Peyer's patch (tissue), 4 donors: ENCODE measurements at regions not wholly inside any gene's neighbourhood (a gene's known extent, or its start where the extent isn't known, plus 50 kb on each side); places are given as distances from the start of the nearest gene placed in this dataset.

Experiments used
- DNase-seq, 3 donors: peaks; one replicate each; pipeline ENCODE4 v3.0.0-alpha.2; 2017 to 2019
- H3K27ac ChIP-seq, 4 donors: fragments of 200-600 bp; sonication (generic); one replicate each; pipeline ENCODE4 v1.5.1; 2016 to 2019
- H3K27me3 ChIP-seq, 2 donors: fragments of 200-600 bp; sonication (generic); one replicate each; pipeline ENCODE4 v1.5.1; 2019
- H3K36me3 ChIP-seq, 3 donors: fragments of 200-600 bp; sonication (generic); one replicate each; pipeline ENCODE4 v1.5.1; 2016 to 2019
- H3K4me1 ChIP-seq, 4 donors: fragments of 200-600 bp; sonication (generic); one replicate each; pipeline ENCODE4 v1.5.1; 2016 to 2019
- H3K4me3 ChIP-seq, 4 donors: fragments of 200-600 bp; sonication (generic); 1 replicate in 3 of 4; 2 replicates in 1 of 4; pipeline ENCODE4 v1.5.1; 2016 to 2019; ENCODE audit warnings: mild to moderate bottlenecking in 1 of 4
- H3K9me3 ChIP-seq, 4 donors: fragments of 200-600 bp; sonication (generic); one replicate each; pipeline ENCODE4 v1.5.1; 2016 to 2019; ENCODE audit warnings: mild to moderate bottlenecking in 1 of 4
- POLR2A ChIP-seq, 2 donors: fragments of 450-650 bp; IDR thresholded peaks; one replicate each; pipeline ENCODE4 v1.5.1; 2017; ENCODE audit warnings: antibody characterized with exemption in 2 of 2, mild to moderate bottlenecking in 2 of 2, moderate library complexity in 2 of 2
- TF ChIP-seq, protein P1 (sequence below), 6 experiments: fragments of 450-650 bp in 4 of 6; fragments of 200-600 bp in 2 of 6; sonication (generic) in 1 of 6; IDR thresholded peaks; one replicate each; pipeline ENCODE4 v1.5.1; 2017 to 2019; ENCODE audit warnings: antibody characterized with exemption in 6 of 6, mild to moderate bottlenecking in 3 of 6, moderate library complexity in 1 of 6

DNA sequence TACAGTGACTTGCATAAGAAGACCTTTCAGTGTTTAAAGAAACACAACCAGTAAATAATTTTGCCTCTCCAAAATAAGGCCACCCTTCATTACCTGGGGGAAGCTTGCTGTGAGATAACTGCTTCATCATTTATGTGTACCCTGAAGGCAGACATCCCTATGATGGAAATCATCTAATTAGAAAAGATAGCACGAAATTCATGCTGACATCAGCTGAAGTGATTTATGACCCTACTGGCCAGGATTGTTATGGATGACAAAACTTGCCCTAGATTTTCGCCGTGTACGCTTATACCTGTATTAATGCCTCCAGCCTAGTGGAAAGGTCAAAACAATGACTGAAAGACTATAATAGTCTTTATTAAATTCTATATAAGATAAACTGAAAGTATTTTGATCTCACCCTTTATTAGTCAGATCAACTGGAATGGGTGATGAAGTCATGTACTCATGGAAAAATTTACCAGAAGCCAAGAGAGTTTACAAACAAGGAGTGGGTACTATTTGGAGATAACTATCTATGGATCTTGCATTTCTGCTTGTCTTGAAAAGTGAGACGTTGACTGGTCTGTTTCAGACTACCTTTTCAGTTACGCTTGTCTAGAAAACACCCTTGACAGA, 114.2 kb downstream of the PPP1R3A start:
- H3K4me1 ChIP-seq: no peaks in the 10 kb centered on the region
- no peak overlapping the region for H3K4me3 ChIP-seq
- no peak overlapping the region for H3K27ac ChIP-seq
- H3K27me3 ChIP-seq: no peaks in the 10 kb centered on the region
- TF ChIP-seq, protein P1, sequence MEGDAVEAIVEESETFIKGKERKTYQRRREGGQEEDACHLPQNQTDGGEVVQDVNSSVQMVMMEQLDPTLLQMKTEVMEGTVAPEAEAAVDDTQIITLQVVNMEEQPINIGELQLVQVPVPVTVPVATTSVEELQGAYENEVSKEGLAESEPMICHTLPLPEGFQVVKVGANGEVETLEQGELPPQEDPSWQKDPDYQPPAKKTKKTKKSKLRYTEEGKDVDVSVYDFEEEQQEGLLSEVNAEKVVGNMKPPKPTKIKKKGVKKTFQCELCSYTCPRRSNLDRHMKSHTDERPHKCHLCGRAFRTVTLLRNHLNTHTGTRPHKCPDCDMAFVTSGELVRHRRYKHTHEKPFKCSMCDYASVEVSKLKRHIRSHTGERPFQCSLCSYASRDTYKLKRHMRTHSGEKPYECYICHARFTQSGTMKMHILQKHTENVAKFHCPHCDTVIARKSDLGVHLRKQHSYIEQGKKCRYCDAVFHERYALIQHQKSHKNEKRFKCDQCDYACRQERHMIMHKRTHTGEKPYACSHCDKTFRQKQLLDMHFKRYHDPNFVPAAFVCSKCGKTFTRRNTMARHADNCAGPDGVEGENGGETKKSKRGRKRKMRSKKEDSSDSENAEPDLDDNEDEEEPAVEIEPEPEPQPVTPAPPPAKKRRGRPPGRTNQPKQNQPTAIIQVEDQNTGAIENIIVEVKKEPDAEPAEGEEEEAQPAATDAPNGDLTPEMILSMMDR (IDR thresholded peaks at IDR 0.05): no peak
- no peak for TF ChIP-seq POLR2A (IDR thresholded peaks at IDR 0.05)
- no peaks in the 10 kb centered on the region for H3K36me3 ChIP-seq
- H3K9me3 ChIP-seq: no peaks in the 10 kb centered on the region
- no peak for DNase-seq

DNA sequence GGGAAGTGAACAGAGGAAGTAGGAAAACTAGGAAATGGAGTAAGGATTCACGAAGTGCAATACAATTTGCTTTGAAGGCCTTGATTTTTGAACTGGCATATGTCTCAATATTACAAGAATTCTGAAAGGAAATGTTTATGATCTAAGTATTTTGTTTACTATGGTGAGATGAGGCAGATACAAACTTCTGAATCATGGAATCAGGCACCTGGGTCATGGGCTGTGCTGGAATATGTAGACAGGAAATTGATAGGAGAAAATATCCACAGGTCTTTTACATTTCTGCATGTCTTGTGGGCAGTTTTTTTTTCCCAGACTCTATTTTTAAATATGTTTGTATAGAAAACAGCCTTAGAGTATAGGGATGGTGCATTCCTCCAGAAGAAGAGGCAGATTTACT, 117.1 kb downstream of the PPP1R3A start:
- TF ChIP-seq POLR2A (IDR thresholded peaks at IDR 0.05): no peak
- TF ChIP-seq, protein P1 (IDR thresholded peaks at IDR 0.05): no peak
- Histone ChIP-seq H3K4me3 (no peak overlapping the region), H3K36me3 (no peaks in the 10 kb centered on the region), H3K27ac (no peak overlapping the region), H3K27me3 (no peaks in the 10 kb centered on the region), H3K4me1 (no peaks in the 10 kb centered on the region), H3K9me3 (no peaks in the 10 kb centered on the region)
- DNase-seq: no peak

DNA sequence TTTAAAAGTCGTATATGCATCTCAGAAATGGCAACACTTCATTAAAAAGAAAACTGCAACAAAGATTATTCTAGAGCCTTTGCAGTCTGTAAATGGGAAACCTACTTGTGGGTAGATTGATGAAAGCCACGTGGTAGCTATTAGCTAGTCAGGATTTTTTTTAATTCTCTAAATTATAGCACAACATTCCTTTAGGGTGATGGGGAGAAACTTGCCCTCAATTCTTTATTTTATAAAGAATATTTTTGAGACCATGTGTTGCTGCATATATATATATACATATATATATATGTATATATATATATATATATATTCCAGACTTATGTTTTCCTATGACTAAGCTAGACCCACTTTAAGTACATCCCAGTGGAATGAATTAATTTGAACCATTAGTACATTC, 118.0 kb downstream of the PPP1R3A start:
- H3K4me1 ChIP-seq: no peaks in the 10 kb centered on the region
- no peaks in the 10 kb centered on the region for H3K27me3 ChIP-seq
- no peak overlapping the region for H3K27ac ChIP-seq
- no peak for DNase-seq
- TF ChIP-seq POLR2A (IDR thresholded peaks at IDR 0.05): no peak
- TF ChIP-seq, protein P1 (IDR thresholded peaks at IDR 0.05): no peak
- no peaks in the 10 kb centered on the region for H3K36me3 ChIP-seq
- no peak overlapping the region for H3K4me3 ChIP-seq
- no peaks in the 10 kb centered on the region for H3K9me3 ChIP-seq

DNA sequence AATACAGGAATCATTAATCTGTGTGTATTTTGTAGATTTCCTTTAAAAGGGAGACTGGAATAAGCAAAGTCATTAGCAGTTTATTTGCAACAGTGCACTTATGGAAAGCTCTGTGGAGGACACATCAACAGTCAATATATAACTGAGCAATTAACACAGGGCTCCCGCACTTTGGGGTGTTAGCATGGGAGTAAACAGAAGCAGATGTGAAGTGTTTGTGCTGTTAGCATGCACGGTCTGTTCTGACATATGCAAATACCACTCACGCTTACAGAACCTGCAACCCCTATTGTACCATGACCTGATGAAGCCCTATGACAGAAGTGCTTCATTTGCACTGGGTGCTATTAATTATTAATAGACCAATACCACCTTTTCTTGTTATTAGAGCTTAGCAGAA, 118.9 kb downstream of the PPP1R3A start:
- no peak overlapping the region for H3K4me3 ChIP-seq
- no peaks in the 10 kb centered on the region for H3K9me3 ChIP-seq
- H3K27ac ChIP-seq: no peak overlapping the region
- H3K36me3 ChIP-seq: no peaks in the 10 kb centered on the region
- no peaks in the 10 kb centered on the region for H3K4me1 ChIP-seq
- no peak for DNase-seq
- no peak for TF ChIP-seq POLR2A (IDR thresholded peaks at IDR 0.05)
- TF ChIP-seq, protein P1 (IDR thresholded peaks at IDR 0.05): no peak
- no peaks in the 10 kb centered on the region for H3K27me3 ChIP-seq

DNA sequence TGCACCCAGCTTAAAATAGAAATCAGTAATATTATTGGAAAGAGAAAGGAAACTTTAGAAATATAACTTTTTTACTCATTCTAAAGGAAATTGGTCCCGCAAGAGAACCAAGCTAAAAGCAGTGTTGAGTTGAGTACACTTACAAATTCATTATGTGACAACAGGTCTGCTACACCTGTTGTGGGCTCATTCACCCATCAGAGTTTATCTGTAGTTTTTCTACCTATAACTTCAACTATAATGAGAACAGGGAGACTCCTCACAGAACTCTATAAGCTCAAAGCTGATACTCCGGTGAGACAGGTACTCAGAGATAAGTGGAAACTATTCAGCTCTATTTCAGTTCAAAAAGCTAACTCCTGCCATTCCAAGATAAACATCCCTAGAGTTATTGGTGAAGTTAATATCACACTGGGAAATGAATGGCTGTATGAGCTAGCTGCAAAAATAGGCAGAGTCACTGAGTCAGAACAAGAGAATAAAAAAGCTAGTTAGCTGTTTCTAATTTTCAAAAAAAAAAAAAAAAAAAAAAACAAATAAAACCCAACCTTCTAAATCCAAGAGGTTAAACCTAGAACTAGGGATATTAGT, 121.3 kb downstream of the PPP1R3A start:
- Histone ChIP-seq H3K27ac (no peak overlapping the region), H3K9me3 (no peaks in the 10 kb centered on the region), H3K27me3 (no peaks in the 10 kb centered on the region), H3K4me1 (no peaks in the 10 kb centered on the region), H3K36me3 (no peaks in the 10 kb centered on the region), H3K4me3 (no peak overlapping the region)
- TF ChIP-seq, protein P1 (IDR thresholded peaks at IDR 0.05): no peak
- TF ChIP-seq POLR2A (IDR thresholded peaks at IDR 0.05): no peak
- no peak for DNase-seq
